Retinal pigment epithelial cell (primary cell): ENCODE measurements at regions not wholly inside any gene's neighbourhood (a gene's known extent, or its start where the extent isn't known, plus 50 kb on each side); places are given as distances from the start of the nearest gene placed in this dataset.
"Not testable (repeated sequence)": the region's sequence is repeated elsewhere in the genome, so short reads cannot be mapped to it uniquely, and the experiment has no call there.

ENCODE experiments used
- DNase-seq: peaks from one replicate; pipeline ENCODE4 v3.0.0-alpha.2; 2010; ENCODE audit warnings: low read depth
- H3K4me3 ChIP-seq: 2 replicates; pipeline ENCODE4 v1.5.1; 2011; ENCODE audit warnings: mild to moderate bottlenecking, low read length, control low read depth, moderate library complexity
- CTCF ChIP-seq: conservative IDR thresholded peaks from 2 replicates; pipeline ENCODE4 v1.5.1; 2011; ENCODE audit warnings: low read depth, low read length, control low read depth, inconsistent platforms

GRCh38 chr3:38958026-38958720 is 93.6 kb downstream of the SCN11A start:
- no peak for DNase-seq
- no peak for TF ChIP-seq CTCF

GRCh38 chr3:38957296-38957695 is 94.4 kb downstream of the SCN11A start:
- no peak for TF ChIP-seq CTCF
- no peak overlapping the region for H3K4me3 ChIP-seq
- no peak for DNase-seq

More at GRCh38 chr3:38958026-38958720, 93.6 kb downstream of the SCN11A start:
- H3K4me3 ChIP-seq = no peak overlapping the region

GRCh38 chr3:38952721-38953120 is 99.0 kb downstream of the SCN11A start:
- no peak for TF ChIP-seq CTCF
- no peak overlapping the region for H3K4me3 ChIP-seq
- no peak for DNase-seq

GRCh38 chr3:38951167-38951566 is 100.6 kb downstream of the SCN11A start:
- DNase-seq = not testable (repeated sequence)

GRCh38 chr3:38950581-38950980 is 101.2 kb downstream of the SCN11A start:
- H3K4me3 ChIP-seq = no peak overlapping the region
- no peak for TF ChIP-seq CTCF
- no peak for DNase-seq

More at GRCh38 chr3:38951167-38951566, 100.6 kb downstream of the SCN11A start:
- H3K4me3 ChIP-seq = not testable (repeated sequence)

GRCh38 chr3:38949994-38950393 is 101.8 kb downstream of the SCN11A start:
- TF ChIP-seq CTCF = no peak
- H3K4me3 ChIP-seq = no peak overlapping the region
- no peak for DNase-seq

GRCh38 chr3:38940394-38940793 is 111.3 kb downstream of the SCN11A start:
- TF ChIP-seq CTCF = no peak
- DNase-seq = no peak

More at GRCh38 chr3:38940394-38940793, 111.3 kb downstream of the SCN11A start:
- H3K4me3 ChIP-seq = no peak overlapping the region
